GM19351 (cell line): ENCODE measurements at regions not wholly inside any gene's neighbourhood (a gene's known extent, or its start where the extent isn't known, plus 50 kb on each side); places are given as distances from the start of the nearest gene placed in this dataset.
"Not testable (repeated sequence)": the region's sequence is repeated elsewhere in the genome, so short reads cannot be mapped to it uniquely, and the experiment has no call there.

Experiments
- ATAC-seq: cut with Tn5 transposase; IDR thresholded peaks from one replicate; pipeline ENCODE4 v1.9.1; 2021; ENCODE audit warnings: mild to moderate bottlenecking, moderate library complexity; ENCODE audit not compliant: unreplicated experiment

DNA sequence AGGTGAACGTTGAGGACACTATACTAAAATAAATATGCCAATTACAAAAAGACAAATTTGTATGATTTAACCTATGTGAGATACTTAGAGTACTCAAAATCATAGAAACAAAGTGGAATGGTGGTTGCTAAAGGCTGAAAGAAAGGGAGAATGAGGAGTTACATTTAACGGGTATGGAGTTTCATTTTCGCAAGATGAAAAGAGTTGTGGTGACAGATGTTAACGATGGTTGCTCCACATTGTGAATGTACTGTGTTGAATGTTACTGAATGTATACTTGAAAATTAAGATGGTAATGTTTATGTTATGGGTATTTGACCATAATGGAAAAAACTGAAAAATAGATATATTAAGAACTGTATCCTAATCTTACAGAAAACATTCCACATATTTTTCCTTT, 51.3 kb upstream of the MOCS2 start:
- no peak for ATAC-seq

DNA sequence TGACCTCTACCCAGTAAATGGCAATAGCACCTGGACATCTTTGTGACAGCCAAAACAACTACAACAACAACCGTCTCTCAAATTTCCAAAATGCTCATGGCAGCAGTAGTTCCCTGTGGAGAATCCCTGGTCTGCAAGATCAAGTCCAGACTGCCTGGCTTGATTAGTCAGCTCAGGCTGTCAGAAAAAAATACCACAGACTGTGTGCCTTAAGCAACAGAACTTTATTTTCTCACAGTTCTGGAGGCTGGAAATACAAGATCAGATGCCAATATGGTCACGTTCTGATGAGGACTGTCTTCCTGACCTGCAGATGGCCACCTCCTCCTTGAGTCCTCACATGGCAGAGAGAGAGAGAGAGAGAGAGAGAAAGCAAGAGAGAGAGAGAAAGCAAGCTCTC, 52.3 kb upstream of the MOCS2 start:
- ATAC-seq: no peak

DNA sequence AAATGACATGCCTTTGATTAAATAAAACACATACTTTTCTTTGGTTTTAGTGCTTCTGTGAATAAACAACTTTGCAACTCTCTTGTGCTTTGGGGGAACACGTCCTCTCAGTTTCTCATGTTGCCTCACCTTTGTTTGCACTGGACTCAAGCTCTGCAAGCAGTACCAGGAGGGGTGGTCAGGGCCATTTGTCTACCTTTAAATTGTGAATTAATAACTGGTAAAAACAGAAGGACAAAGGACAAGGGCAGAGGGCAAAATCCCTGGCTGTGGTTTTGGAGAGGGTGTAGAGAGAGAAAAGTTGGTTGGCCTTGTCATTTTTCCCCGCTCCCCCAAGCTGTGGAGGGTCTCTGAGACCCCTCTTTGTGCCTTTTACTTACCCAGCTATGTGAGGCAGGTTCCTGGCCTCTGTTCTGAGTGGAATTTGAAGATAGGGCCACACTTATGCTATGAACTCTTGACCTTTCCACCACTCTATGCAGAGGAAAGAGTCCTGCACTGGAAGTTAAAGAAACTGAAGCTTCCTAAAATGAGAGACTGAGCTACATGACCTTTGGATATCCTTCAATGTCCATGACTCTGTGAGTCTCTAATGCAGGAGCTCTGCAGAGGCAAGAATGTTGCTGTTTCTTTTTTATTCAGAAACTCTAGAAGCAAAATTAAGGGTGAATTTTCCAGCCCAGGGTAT, 55.1 kb upstream of the MOCS2 start:
- ATAC-seq: no peak

DNA sequence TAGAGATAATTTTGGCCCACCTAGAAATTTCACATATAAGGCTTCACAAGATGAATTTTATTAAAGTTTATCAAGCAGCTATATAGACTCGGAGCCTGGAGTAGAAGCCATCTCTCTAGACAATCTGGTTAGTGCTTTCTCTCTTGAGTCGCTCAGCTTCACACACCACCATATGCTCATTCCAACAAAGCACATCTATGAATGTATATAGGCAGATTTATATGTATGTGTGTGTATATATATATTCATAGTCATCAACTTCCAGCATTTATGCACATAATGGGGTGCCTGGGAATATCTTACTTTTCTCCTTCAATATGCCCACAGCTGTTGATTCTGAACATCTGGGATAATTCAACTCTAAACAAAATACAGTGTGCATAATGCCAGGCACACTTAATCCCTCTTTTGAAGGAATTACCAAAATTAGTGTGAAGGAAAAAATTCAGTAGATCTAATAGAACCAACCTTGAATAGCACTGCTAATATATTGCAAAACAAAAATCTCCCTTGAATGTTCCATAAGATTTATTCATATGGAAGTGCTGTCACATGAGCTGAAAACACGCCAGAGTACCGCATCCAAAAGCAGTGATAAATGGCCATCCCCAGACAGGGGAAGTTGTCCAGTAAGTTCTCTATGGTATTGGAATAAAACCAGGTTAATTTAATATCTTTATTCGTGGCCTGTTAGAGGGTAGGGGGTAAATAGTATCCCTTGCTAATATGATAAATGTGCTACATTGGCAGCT, 56.0 kb upstream of the MOCS2 start:
- no peak for ATAC-seq

DNA sequence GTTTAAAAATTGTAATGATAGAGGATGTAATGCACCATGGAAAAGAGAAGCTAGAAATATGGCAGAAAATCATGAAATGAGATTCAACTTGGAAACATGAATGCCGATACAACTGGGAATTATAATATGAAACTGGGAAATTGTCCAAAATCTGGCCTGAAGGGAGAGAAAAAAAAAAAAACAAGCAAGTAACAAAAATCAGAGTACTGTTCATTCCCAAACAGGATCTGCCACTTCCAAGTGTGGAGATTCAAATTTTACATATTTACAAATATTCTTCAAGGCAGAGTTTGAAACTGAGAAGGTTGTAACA, 56.6 kb upstream of the MOCS2 start:
- no peak for ATAC-seq

DNA sequence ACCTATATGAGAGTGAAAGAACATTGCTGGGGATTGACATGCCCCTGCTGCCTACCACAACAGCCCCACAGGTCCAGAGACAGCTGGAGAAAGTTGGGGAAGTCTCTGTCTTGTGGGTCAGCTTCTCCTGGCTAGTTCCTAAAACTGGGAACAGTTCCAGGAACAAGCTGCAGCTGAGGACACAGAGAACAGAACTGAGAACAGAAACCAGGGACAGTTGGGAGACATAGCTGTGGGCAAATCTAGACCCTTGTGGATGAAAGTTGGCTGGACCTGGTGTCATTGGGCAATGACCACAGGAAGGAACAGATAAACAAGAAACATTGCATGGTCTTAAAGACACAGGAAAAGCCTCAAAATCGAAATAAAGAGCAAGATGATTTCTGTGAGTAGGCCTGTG, 58.3 kb upstream of the MOCS2 start:
- no peak for ATAC-seq

DNA sequence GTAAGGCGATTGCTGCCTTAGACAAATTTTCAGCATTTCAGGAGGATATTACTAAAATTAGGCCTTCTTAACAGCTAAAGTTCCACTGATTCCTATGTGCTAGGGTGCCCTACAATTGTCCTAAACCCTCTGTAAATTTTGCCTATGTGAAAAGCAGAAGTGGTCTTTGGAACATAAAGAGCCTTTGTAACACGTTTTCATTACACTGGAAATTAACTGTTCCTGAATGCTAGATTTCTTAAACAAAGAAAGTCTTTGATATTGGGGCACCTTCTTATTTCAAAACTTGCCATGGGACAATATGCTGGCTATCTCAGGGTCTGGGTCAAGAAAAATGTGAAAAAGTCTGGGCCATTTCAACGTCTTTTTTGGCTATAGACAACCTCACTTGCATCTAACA, 60.4 kb upstream of the MOCS2 start:
- no peak for ATAC-seq

DNA sequence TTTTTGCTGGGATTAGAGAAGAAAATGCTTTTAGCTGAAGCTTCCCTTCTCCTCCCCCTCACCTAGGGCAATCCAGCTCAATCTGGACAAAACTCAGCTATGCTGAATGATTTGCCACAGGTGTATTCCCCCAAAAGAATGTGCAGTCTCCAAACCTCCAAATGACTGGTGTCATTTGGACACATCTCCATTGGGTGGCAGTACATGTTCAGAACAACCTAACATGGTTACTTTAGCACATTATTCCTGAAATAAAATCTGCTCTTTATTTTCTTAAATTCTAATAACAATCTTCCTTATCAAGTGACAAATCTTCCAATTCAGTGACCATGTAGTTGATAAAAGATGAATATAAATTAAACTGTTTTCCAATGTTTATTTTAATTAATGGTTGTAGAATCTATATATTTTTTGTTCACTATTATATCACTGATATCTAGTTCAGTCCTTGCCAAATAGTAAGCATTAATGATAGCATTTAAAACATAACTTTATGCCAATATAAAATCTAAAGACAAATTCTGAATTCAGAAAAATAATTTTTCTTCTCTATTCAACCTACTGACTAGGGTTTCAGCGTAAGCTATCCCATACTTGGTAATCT, 61.3 kb upstream of the MOCS2 start:
- peak; percentile 73 for ATAC-seq

DNA sequence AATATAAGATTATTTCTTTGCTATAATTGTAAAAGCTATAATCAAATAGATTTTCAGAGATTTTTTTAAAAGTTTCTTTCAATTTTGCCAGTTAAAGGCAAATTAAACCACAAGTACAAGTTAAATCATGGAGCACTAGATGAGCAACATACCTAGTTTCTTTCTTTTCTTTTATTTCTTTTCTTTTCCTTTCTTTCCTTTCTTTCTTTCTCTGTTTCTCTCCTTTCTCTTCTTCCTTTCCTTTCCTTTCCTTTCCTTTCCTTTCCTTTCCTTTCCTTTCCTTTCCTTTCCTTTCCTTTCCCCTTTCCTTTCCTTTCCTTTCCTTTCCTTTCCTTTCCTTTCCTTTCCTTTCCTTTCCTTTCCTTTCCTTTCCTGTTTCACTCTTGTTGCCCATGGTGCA, 62.5 kb upstream of the MOCS2 start:
- not testable (repeated sequence) for ATAC-seq

DNA sequence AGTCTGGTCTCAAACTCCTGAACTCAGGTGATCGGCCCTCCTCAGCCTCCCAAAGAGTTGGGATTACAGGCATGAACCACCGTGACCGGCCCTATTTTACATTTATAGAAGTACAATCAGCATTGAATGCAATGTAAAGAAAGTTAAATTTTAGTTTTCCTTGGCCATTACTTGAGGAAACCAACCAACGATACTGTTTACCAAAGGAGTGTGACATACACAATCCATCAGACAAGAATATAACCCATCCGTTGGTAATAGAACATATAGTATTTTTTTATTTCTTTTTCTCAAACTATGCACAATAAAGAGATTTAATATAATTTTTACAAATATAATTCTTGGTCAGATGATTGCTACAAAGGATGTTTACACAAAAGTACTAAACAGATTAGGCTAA, 63.1 kb upstream of the MOCS2 start:
- ATAC-seq: no peak

DNA sequence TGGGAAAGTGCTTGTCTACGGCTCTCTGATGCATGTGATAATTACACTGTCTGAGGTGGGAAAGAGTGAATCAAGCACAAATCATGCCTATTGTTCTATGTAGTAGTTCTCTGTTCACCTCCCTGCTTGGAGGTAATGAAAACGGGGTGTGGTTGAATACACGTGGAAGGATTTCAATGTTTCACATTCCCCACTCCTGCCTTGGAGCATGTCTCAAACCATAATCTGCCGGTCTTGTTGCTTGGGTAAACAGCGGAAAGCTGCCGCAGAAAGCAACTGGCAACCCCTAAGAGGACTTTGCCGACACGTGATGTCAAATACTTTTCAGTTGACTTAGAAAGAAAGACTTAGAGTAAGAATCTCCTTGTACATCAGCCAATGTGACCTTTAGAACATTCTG, 63.5 kb upstream of the MOCS2 start:
- ATAC-seq: no peak

DNA sequence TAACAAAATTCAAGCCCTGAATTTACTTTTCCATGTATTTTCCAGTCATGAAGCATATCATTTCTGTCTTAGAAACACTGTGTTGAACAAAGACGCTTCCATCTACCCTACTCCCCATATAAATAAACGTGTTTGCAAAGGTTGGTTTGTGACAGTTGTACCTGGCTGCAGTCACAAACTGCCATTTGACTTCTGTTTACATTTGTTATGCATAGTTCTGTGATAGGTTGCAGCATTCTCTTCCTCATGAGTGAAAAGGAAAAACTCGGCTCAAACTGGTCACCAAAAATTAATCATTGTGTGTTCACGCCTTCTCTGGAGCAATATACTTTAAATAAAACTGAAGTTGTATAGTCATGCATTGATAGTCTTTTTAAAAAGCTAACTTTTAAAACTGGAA, 69.3 kb upstream of the MOCS2 start:
- ATAC-seq: no peak

DNA sequence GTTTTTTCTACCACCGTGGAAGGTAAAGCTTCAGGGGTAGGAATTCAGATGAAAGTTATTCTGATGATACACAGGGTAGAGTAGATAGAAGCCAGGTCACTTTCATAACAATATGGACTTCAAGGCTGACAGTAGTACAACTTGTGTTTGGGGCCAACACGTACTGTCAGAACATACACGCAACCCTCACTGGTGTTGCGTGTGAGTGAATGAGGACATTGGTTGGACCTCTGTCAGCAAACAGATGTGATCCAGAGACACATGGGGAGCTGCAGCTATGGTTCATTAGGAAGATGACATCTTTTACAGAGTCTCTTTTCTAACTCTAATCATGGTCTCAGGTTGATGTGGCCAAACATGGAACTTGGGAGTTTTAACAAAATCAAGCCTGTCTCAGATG, 70.1 kb upstream of the MOCS2 start:
- no peak for ATAC-seq

DNA sequence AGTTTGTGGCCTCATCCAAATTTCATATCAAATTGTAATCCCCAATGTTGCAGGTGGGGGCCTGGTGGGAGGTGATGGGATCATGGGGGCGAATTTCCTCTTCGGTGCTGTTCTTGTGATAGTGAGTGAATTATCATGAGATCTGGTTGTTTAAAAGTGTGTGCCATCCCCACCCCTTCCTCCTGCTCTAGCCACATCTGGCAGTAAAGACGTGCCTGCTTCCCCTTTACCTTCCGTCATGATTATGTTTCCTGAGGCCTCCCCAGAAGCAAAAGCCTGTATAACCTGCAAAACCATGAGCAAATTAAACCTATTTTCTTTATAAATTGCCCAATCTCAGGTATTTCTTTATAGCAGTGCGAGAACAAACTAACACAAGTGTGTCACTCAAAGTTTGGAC, 71.0 kb upstream of the MOCS2 start:
- ATAC-seq: no peak

DNA sequence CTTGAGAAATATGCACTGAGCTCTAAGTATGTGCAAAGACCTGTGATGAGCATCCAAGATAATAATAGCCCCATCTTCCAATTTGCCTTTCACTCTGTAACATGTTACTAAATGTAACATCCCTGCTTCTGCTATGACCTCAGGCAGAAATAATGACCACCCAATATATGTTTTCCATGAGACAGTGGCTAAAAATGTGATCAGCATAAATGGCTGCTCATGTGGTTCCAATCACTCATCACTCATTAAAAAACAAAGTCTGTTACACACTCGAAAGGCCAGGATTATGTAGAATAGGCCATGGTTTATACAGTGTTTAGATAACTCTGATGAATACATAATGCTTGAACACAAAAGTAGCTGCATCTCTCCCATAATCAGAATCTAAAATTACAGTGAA, 71.4 kb upstream of the MOCS2 start:
- no peak for ATAC-seq

DNA sequence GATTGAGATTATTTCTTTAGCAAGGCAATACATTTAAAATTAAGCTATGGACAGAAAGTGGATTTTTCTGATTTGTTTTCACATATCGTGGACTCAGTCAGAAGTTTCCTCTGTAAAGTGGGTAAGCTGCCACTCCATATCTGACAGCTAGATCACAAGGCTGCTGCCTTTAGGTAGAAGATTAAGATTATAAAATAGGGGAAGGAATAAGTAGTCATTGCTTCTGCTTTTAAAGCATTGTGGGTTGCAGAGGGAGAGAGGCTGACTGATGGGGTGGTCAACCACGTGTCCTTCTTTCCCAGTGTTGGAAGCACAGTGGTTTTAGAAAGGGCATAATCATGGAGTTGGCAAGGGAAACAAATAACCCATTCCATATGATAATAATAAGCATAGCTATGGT, 74.3 kb upstream of the MOCS2 start:
- ATAC-seq: no peak

DNA sequence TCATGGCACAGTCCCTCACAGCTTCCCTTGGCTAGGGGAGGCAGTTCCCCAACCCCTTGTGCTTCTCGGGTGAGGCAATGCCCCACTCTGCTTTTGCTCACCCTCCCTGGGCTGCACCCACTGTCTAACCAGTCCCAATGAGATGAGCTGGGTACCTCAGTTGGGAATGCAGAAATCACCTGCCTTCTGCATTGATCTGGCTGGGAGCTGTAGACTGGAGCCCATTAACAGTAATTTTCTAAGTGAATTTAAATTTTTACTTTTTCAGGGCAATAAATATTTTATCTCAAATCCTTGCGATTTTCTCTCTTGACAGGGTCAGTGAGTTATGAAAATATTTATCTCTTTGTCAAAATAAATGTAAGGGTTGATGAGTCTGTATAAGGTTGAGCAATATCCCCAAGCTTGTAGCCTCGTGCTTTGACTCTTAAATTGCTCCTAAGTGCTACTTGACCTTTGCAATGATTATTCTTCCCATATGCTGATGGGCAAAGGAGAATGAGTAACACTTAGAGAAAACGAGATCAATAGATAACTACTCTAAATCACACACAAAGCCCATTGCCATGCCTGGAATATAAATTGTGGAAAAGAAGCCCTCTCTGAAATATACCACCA, 82.1 kb upstream of the MOCS2 start:
- ATAC-seq: no peak

DNA sequence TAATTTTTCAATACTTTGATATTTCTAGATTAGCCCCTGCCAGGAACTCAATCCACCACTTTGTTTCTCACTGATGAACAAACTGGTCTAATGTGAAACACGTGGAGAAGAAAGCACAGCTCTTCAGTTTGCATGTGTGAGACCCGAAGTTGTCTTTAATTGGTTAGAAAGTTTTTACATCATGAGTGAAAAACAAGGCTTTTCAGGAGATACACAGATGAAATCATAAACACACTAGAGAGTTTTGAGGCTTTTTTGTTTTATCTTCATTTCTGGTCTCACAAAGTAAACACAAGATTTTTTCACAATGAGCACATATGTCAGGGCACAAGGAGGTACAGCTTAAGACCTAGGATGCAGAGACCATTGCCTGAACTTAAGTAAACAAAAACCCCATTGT, 84.5 kb upstream of the MOCS2 start:
- no peak for ATAC-seq

DNA sequence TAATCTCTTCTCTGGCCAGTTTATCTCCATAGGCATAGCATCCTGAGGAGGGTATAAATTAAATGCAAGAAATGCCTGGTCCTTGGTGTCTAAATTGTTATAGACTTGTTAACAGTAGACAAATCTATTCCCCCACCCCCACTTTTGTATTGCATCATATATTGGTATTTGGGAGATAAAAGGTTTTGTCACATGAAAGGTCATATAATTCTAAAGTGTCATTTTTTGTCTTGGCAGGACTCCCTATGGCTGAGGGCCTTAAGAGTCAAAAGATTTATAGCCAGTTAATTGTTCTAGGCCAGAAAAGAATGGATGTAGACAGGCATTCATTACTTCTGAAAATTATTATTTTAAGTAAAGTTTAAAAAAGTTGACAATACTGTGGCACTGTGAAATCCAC, 90.3 kb upstream of the MOCS2 start:
- no peak for ATAC-seq

DNA sequence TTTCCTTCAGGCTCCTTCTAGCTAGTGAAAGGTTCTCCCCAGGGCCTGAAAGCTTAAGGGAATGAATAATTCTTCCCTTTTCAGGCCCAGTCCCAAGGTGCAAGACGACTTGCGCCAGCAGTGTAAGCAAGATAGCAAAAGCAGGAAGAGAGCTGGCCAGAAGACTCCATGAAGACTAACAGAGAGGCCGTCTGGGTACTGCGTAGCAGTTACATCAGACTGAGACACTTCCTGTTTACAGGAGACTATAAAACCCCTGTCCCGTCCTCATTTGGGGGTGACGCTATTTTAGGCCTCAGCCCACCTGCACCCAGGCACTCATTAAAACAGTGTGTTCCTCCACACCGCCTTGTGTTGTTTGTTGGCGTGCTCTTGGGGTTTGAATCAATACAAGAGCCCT, 90.7 kb upstream of the MOCS2 start:
- ATAC-seq: no peak

DNA sequence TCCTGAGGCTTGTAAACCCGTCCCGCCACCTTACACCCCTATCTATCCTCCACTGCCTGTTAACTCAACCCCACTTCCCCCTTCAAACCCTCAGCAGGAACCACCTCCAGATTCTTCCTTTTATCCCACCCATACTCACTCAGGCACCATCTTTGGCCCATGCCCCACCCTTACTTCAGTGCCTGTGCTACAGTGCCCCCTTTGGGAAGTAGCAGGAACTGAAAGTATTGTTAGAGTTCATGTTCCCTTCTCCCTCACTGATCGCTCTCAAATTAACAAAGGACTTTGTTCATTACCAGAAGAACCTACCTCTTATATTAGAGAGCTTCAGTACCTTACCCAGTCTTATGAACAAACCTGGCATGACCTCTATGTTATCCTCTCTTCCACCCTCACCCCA, 92.2 kb upstream of the MOCS2 start:
- ATAC-seq: no peak

DNA sequence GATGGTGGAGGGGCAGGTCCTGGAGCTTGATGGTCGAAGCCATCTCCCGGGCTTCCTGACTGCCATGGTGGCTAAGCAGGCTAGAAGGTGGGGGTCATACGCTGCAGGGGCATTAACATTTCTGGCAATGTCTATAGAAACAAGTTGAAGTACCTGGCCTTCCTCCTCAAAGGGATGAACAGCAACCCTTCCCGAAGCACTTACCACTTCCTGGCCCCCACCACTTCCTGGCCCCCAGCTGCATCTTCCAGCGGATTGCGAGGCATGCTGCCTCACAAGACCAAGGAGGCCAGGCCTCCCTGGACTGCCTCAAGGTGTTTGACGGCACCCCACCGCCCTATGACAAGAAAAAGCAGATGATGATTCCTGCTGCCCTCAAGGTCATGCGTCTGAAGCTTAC, 97.0 kb upstream of the MOCS2 start:
- ATAC-seq: no peak
